NCI-H128 (cell line): ENCODE measurements at regions not wholly inside any gene's neighbourhood (a gene's known extent, or its start where the extent isn't known, plus 50 kb on each side); places are given as distances from the start of the nearest gene placed in this dataset.

Experiments
- DNase-seq: peaks from one replicate; lab custom pipeline; 2025; ENCODE audit not compliant: unreplicated experiment; lab: John Stamatoyannopoulos, UW

- no peak for DNase-seq
These were observed 130.5 kb downstream of the EDN1 start for GRCh38 chr6:12420626-12421025.

GRCh38 chr6:12421596-12421995 lies 131.4 kb downstream of the EDN1 start:
- no peak for DNase-seq

GRCh38 chr6:12422848-12423247 lies 132.7 kb downstream of the EDN1 start:
- no peak for DNase-seq

- DNase-seq, result no peak
These were observed 133.7 kb downstream of the EDN1 start for GRCh38 chr6:12423832-12424231.

- DNase-seq, result no peak
These were observed 136.0 kb downstream of the EDN1 start for GRCh38 chr6:12426121-12426520.

GRCh38 chr6:12431023-12431422 lies 140.9 kb downstream of the EDN1 start:
- DNase-seq, result no peak

GRCh38 chr6:12436224-12436623 lies 146.1 kb downstream of the EDN1 start:
- DNase-seq, result no peak

- no peak for DNase-seq
These were observed 146.5 kb downstream of the EDN1 start for GRCh38 chr6:12436683-12437082.

GRCh38 chr6:12439296-12439695 lies 149.1 kb downstream of the EDN1 start:
- no peak for DNase-seq

- DNase-seq, result no peak
These were observed 150.8 kb downstream of the EDN1 start for GRCh38 chr6:12440981-12441380.

- DNase-seq, result no peak
These were observed 152.3 kb downstream of the EDN1 start for GRCh38 chr6:12442455-12442854.

GRCh38 chr6:12446394-12446793 lies 156.2 kb downstream of the EDN1 start:
- DNase-seq, result no peak

GRCh38 chr6:12449447-12449846 lies 159.3 kb downstream of the EDN1 start:
- no peak for DNase-seq

GRCh38 chr6:12450467-12450866 lies 160.3 kb downstream of the EDN1 start:
- no peak for DNase-seq

- no peak for DNase-seq
These were observed 166.2 kb downstream of the EDN1 start for GRCh38 chr6:12456343-12456742.

GRCh38 chr6:12457094-12457493 lies 166.9 kb downstream of the EDN1 start:
- DNase-seq, result no peak

- DNase-seq, result no peak
These were observed 168.4 kb downstream of the EDN1 start for GRCh38 chr6:12458558-12458957.

- no peak for DNase-seq
These were observed 169.9 kb downstream of the EDN1 start for GRCh38 chr6:12459945-12460661.

- no peak for DNase-seq
These were observed 177.8 kb downstream of the EDN1 start for GRCh38 chr6:12467706-12468670.

GRCh38 chr6:12472601-12473038 lies 182.5 kb downstream of the EDN1 start:
- no peak for DNase-seq

GRCh38 chr6:12473494-12473893 lies 183.3 kb downstream of the EDN1 start:
- DNase-seq, result no peak
